GM12874 (cell line): ENCODE measurements at regions not wholly inside any gene's neighbourhood (a gene's known extent, or its start where the extent isn't known, plus 50 kb on each side); places are given as distances from the start of the nearest gene placed in this dataset.

ENCODE experiments used
- CTCF ChIP-seq: IDR thresholded peaks from 2 replicates; pipeline ENCODE4 v1.5.1; 2011; ENCODE audit warnings: low read depth, mild to moderate bottlenecking, control low read depth, low read length, moderate library complexity; ENCODE audit not compliant: insufficient read depth

DNA sequence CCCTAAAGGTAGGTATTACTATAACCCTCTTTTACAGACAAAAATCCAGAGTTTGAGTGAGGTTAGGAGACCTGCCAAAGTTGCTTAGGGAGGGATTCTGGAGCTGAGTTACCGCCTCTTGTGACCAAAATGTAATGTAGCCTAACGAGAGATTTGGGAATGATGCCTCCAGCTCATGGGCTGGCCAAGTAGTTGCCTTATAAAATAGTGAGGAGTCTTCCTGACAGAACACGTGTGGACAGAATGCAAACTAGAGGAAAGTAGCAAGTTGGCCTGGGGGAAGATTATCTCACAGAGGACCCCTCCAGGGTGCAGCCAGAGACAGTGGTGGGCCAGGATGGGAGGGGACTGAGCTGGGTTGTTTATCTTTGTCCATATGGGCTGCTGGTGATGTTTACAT is 543.7 kb upstream of the CDH11 start:
- no peak for TF ChIP-seq CTCF

GRCh38 chr16:65663774-65664173 is 541.9 kb upstream of the CDH11 start:
- no peak for TF ChIP-seq CTCF

GRCh38 chr16:65662256-65662655 is 540.4 kb upstream of the CDH11 start:
- TF ChIP-seq CTCF, result no peak

GRCh38 chr16:65661558-65661957 is 539.7 kb upstream of the CDH11 start:
- TF ChIP-seq CTCF, result no peak

DNA sequence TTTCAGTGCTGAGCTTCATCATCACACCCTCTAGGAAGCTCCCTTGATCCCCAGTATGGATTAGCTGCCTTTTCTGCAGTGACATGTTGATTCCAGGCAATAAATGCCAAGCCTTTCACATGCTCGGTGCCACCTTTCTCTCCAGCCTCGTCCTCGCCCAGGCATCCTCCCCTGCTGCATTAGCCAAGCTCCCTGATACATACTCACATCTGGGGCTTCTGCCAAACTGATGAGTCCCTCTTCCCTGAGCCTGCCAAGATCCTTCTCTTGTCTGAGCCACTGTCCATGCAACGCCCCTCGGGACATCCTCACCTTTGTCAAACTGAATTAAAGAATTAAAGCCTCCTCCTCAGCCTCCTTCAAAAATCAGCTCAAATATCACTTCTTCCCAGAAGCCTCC is 538.5 kb upstream of the CDH11 start:
- no peak for TF ChIP-seq CTCF

DNA sequence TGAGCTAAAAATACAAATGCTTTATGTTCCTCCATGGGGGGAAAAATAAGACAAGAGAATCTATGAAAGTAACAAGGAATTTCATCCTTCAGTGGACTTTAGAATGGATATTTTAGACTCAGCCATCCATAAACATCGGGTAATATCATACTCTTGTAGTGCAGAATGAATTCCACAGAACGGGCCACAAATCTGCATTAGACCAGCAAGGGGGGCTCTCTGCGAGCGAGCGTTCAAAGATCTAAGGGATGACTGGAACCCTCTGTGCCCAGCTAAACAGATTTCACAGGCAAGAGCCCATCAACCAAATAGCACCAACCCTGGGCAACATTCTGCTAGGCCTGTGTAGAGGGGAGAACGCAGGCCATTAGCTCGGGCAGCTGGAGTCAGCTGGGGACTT is 537.9 kb upstream of the CDH11 start:
- TF ChIP-seq CTCF, result no peak

DNA sequence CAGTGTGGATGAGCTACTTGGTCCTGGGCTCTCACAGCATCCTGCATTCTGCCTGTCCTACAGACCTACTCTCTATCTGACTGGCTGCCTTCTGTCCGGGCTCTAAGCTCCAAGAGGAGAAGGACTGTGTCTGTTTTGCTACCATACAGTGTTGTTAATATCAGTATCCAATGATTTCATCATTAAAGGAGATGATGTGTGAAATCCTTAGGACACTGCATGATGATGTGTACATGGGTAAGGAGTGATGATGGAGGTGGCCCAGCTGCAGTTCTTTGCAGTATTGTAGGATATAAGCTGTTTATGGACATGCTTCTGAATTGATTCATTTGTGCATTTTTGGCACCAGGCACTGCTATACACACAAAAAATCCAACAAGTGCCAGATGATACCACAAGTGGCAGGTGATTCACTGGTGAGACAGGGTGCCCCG is 536.9 kb upstream of the CDH11 start:
- TF ChIP-seq CTCF, result no peak

- no peak for TF ChIP-seq CTCF
Measured at GRCh38 chr16:65658349-65658748, 536.5 kb upstream of the CDH11 start.
